ENCODE measurements at regions not wholly inside any gene's neighbourhood (a gene's known extent, or its start where the extent isn't known, plus 50 kb on each side); places are given as distances from the start of the nearest gene placed in this dataset.

GRCh38 chr6:43917878-43918382 lies 147.9 kb downstream of the VEGFA start (continued):
- no peak for TF ChIP-seq BRF1 (IDR thresholded peaks at IDR 0.05; ENCODE audit: borderline replicate concordance, extremely low read depth, insufficient read length)
- peak; percentile 95; the same call in 1 of the 2 replicates for TF ChIP-seq ZNF316 (IDR thresholded peaks at IDR 0.05)
- TF ChIP-seq TSC22D4 (tag; IDR thresholded peaks at IDR 0.05), result no peak
- peak in 1 of 2 experiments; percentile 58; a peak in 2 of 4 replicates for TF ChIP-seq MAZ (CRISPR knock-in tag; conservative IDR thresholded peaks at IDR 0.05 in 1 of 2, IDR thresholded peaks at IDR 0.05 in 1 of 2)
- TF ChIP-seq GTF2F1 (IDR thresholded peaks at IDR 0.05; ENCODE audit: low read depth, low read length), result no peak
- TF ChIP-seq TSHZ1 (CRISPR knock-in tag; IDR thresholded peaks at IDR 0.05), result 0 out of 2 replicates have a peak, but pooled peaks have one; percentile 28
- TF ChIP-seq PKNOX1 (IDR thresholded peaks at IDR 0.05), result peak; percentile 60
- TF ChIP-seq CXXC5 (CRISPR knock-in tag; IDR thresholded peaks at IDR 0.05), result peak; percentile 75
- no peak for TF ChIP-seq CREB1 (IDR thresholded peaks at IDR 0.05)
- no peak for TF ChIP-seq CREB1 (CRISPR knock-in tag; IDR thresholded peaks at IDR 0.05)
- peak; percentile 60; the same call in 1 of the 2 replicates for TF ChIP-seq DDX20 (tag; IDR thresholded peaks at IDR 0.05; ENCODE audit: low read depth)
- peak; percentile 99 for TF ChIP-seq ZNF12 (CRISPR knock-in tag; IDR thresholded peaks at IDR 0.05)
- TF ChIP-seq KLF13 (tag; IDR thresholded peaks at IDR 0.05; ENCODE audit: borderline replicate concordance, low read depth), result no peak; the same call in 1 of the 2 replicates
- TF ChIP-seq CBX3 (IDR thresholded peaks at IDR 0.05; ENCODE audit: borderline replicate concordance in 1 of 2, low read length in 2 of 2), result peak in 1 of 2 experiments; percentile 53; a peak in 1 of 3 replicates
- TF ChIP-seq ZBTB33 (CRISPR knock-in tag; IDR thresholded peaks at IDR 0.05), result no peak
- TF ChIP-seq MAFG (tag; conservative IDR thresholded peaks at IDR 0.05), result peak; percentile 84
- TF ChIP-seq HSF4 (CRISPR knock-in tag; IDR thresholded peaks at IDR 0.05; ENCODE audit: borderline replicate concordance), result peak; percentile 93
- TF ChIP-seq ZNF583 (CRISPR knock-in tag; IDR thresholded peaks at IDR 0.05), result peak; percentile 85
- TF ChIP-seq ZBTB1 (CRISPR knock-in tag; IDR thresholded peaks at IDR 0.05; ENCODE audit: borderline replicate concordance, low read depth), result no peak
- peak; percentile 83 for TF ChIP-seq MAX (CRISPR knock-in tag; IDR thresholded peaks at IDR 0.05)

Measured in K562 (cell line).